Suppressor macrophage treated with lipopolysaccharide for 1 hour (primary cell): ENCODE measurements at regions not wholly inside any gene's neighbourhood (a gene's known extent, or its start where the extent isn't known, plus 50 kb on each side); places are given as distances from the start of the nearest gene placed in this dataset.
"Not testable (repeated sequence)": the region's sequence is repeated elsewhere in the genome, so short reads cannot be mapped to it uniquely, and the experiment has no call there.

ENCODE experiments used
- DNase-seq, 3 donors: peaks; one replicate each; pipeline ENCODE4 v3.0.0-alpha.2; 2020 to 2022

GRCh38 chr21:28334407-28334806 lies 658.3 kb downstream of the LTN1 start:
- no peak for DNase-seq

DNA sequence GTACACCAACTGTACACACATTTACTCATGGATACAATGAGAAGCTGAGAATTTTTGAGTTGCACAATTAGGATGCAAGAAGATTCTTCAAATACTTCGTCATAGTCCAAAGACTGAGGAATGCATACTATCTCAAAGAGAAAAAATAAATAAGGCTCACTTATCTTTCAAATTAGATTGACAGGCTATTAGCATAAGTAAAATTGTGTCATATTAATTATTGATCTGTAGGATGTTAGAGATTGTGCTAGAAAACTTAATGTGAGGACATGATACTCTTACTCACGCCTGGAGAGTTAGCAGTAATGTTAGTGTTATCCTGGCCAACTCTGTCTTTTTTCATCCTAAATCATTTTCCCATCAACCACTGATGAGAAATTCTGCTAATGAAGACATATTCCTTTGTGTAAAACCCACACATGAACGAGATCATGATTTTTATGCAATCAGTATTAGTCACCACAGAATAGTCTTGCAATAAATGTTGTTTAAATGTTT lies 659.0 kb downstream of the LTN1 start:
- peak in 2 of 3 donors; percentile 51 to 61 for DNase-seq

GRCh38 chr21:28332796-28333195 lies 659.9 kb downstream of the LTN1 start:
- DNase-seq, result no peak

DNA sequence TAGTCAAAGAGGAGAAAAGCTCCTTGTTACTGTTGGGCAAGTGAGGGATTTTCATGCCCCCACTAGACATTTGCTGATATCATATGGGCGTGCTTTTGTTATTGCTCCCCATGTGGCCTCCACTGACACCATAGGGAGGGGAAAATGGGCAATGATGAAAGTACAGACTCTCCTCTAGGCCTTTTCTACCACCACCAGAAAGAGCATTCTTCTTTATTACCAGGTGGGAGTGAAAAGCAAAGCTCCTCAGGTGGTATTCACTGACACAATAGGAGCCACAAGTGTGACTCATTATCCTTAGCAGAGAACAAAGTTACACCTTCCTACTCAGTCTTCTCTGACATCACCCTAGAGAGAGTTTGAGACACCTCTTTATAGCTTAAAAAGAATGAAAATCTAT lies 667.1 kb downstream of the LTN1 start:
- no peak for DNase-seq

DNA sequence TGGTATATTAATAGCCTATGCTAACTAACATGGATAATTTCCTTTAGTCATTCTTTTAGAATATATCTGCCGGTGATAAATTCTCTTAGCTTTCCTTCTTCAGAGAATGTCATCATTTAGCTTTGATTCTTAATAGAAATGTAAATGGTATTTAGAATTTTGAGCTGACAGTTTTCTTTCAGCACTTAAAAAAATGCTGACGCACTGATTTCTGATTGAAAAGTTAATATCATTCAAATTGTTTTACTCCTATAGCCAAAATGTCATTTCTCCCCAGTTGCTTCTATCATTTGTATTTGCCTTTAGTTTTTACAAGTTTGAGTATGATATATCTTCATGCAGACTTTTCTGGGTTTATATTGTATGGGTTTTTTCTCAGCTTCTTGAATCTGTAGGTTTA lies 668.0 kb downstream of the LTN1 start:
- no peak for DNase-seq

DNA sequence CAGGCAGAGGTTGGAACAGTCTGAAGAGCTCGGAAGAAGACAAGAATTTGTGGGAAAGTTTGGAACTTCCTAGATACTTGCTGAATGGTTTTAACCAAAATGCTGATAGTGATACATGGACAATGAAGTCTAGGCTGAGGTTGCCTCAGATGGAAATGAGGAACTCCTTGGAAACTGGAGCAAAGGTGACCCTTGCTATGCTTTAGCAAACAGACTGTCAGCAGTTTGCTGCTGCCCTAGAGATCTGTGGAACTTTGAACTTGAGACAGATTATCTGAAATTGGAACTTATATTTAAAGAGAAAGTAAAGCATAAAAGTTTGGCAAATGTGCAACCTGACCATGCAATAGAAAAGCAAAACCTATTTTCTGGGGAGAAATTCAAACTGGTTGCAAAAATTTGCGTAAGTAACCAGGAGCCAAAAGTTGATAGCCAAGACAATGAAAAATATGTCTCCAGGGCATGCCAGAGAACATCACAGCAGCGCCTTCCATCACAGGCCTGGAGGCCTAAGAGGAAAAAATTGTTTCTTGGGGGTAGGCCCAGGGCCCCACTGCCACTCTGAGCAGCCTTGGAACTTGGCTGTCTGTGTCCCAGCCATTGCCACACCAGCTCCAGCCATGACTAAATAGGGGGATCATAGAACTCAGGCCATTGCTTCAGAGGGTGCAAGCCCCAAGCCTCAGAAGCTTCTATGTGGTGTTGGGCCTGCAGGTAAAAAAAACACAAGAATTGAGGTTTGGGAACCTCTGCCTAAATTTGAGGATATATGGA lies 675.3 kb downstream of the LTN1 start:
- peak; percentile 4 to 17 (median 14) for DNase-seq

DNA sequence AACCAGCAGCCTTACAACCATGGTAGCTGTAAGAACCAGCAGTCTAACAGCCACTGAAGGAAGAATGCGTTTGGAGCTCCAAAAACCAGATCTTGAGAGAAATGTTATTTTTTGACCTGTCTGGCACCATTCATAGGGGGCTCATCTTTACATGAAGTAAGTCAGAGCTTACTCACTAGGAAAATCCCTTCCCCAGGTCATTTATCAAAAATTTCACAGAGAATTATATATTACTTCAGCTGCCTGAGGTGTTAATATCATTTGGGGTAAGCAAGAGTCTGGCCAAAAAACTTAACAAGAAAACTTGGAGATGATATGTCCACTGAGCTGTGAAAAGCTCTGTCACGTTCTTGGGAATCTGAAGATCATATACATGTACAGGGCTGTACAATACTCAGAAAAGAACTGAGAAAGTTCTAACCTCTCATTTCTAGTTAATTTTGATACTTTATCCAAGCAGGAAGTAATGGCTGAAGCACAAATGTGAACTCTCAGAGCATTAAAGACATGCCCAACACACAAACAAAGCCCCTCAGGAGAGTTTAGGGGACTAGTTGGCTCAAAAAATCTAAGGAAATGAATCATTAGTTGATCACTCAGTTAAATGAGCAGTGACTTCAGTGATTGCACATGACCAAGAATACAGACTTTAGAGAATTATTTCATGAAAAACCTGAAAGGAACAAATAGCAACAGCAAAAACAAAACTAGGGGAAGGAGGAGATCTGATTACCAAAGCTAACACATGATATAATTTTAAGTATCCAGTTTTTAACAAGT lies 681.1 kb downstream of the LTN1 start:
- DNase-seq, result no peak

DNA sequence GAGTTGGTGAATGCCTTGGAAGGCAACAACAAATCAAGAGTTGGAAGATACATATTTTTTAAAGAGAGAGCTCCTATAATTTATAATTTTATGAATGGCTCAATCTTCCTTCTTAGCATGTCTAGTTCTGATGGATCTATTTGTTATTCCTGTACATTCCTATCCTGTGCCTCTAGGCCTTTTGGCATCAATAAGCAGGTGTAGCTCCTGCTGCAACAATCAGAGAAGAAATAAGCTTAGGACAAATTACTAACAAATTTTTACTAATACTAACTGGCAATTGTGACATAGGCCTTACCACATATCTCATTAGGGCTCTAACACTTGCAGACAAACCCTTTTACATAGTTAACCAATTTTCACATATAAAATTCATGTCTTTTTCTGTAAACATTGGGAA lies 682.0 kb downstream of the LTN1 start:
- DNase-seq, result no peak

- no peak for DNase-seq
These were observed 682.4 kb downstream of the LTN1 start for GRCh38 chr21:28310171-28310685.

DNA sequence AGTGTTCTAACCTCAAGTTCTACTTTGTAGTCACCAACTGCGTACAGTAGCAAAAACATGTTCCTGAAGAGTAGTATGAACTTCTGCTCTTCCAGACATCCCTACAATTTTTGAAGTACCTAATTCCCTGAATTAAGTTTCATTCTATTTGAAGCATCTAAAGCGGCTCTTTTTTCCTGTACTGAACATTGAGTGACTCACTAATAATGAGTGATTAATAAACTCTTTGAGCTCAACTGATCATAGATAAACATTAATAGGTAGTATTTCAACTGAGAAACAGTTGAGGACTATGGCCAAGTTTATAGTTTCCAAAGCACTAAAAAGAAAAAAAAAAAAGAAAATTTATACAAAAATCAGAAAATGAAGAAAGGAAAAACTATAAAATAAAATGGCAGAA lies 683.1 kb downstream of the LTN1 start:
- DNase-seq, result no peak

GRCh38 chr21:28308516-28308915 lies 684.2 kb downstream of the LTN1 start:
- no peak for DNase-seq

- no peak for DNase-seq
These were observed 692.7 kb downstream of the LTN1 start for GRCh38 chr21:28299946-28300345.

DNA sequence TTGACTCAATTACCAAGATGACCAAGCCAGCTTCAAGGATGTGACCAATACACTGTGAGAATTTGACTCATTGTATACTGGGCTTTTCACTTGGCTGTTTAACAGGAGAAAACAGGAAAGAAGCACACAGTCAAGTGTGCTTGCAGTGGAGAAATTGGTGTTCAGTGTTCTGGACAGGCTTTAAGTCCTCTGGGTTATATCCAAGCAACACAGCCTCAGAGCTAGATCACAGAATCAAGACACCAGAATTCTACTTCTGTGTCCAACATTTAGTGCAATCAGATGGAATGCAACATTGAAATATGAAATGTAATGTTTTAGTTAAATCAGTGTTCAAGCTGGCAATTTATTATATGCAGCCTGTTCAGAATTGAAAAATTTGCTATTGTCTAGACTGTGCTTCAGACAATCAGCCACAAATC lies 694.4 kb downstream of the LTN1 start:
- DNase-seq, result no peak

DNA sequence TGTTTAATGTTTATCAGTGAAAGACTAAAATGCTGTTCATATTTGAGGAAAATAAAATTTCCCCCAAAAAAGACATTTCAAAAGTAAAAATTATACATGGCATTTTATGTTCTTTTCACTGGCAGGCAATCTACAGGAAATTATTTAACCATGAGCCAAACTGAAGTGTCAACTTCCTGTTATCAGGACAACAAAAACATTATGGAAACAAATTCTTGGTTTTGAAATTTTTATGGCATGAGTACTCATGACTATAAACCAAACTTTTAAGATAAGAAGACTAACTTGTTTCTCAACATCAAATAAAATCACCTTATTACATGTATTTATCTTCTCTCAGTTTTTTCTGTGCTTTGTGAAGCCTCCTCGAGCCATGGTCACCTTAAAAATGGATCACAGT lies 698.6 kb downstream of the LTN1 start:
- DNase-seq, result no peak

DNA sequence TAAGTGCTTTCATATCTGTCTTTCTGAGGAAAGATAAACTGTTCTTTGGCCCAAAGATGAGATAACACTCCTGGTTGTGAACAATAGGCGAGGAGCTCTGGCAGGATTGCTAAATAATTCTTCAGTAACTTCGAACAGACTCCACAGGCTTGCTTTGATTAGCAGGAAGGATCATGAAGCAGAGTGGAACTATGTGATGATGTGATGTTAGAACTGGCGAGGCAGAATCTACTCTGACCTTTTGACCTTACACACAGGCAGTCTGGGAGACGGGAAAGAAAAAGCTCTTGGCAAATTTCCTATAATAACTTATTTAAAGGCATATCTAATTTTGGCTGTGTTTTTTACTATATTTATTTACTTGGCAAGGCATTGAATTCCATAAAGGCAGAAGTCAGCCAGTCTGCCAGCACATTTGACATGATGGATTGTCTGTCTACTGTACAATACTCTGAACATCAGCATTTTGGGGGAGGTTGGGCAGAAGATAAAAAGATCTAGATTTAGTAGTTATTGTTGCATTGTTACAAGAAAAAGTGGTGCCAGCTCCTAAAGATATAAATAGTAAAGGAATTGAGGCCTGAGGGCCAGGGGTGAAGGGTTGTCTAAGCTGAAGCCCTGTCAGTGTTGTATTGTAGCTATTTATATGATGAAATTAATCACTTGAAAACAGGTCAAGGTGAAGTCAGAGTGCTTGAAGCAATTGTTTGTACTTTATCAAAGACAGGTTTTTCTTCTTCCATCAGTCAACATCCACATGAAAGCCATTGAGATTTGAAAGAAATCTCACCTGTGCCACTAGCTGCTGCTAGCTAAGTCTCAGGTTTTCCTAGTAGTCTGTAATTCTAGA lies 708.8 kb downstream of the LTN1 start:
- no peak for DNase-seq

DNA sequence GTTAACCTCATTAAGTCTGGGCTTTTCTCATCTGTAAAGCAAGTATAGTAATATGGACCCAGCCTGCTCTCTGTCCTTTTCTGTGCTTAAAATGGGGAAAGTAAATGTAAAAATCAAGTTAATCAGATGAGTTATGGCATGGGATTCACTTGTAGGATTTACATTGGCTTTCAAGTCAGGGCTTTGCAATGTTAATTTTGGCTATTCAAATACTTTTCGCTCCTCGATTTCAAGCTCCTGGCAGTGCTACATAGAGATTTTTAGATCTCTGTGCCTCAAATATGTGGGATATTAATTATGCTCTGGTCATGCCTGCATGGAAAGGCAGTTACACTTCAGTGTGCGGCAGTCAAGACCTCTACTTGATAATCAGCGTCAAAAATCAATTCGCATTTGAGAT lies 709.8 kb downstream of the LTN1 start:
- no peak for DNase-seq

DNA sequence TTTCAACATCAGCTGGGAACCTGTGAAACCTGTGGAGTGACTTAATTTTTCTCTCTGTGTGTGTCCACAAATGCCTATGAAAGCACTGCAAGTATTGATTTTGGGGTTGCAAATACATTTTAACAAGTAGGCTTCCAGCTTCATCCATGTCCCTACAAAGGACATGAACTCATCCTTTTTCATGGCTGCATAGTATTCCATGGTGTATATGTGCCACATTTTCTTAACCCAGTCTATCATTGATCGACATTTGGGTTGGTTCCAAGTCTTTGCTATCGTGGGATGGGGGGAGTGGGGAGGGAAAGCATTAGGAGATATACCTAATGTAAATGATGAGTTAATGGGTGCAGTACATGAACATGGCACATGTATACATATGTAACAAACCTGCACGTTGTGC lies 711.3 kb downstream of the LTN1 start:
- not testable (repeated sequence) for DNase-seq

DNA sequence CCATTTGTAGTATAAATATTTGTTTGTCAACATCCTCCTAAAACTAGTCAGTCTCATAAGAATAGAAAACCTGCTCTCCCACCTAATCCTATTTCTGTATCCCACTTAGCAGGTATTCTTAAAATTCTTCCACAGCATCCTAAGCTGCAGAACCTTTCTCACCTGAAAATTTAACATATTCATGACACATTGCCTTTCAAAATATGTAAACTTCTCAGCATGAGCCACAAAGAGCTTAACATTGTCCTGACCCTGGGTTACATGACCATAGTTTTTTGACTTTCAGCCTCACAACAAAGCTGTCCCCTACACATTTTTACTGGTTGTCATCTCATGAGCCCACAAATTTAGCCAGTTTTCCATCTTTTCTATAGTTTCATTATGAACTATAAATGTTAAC lies 712.1 kb downstream of the LTN1 start:
- DNase-seq, result no peak

DNA sequence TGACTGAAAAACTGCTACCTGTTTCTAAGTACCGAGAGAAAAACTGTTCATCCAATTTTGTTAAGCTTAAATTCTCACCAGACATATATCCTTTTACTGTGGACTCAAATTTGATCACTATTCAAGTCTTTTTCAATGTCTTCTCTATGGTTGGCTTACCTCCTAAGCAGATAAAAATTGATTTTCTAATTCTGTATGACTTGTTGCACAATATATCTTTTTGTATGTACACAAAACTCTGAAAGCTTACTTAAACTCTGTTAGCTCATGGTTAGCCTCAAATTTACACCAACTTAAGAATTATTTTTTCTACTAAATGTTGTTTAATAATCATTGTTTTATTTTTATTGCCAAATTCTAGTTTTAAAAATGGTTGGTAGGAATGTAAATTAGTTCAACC lies 715.4 kb downstream of the LTN1 start:
- DNase-seq, result no peak

DNA sequence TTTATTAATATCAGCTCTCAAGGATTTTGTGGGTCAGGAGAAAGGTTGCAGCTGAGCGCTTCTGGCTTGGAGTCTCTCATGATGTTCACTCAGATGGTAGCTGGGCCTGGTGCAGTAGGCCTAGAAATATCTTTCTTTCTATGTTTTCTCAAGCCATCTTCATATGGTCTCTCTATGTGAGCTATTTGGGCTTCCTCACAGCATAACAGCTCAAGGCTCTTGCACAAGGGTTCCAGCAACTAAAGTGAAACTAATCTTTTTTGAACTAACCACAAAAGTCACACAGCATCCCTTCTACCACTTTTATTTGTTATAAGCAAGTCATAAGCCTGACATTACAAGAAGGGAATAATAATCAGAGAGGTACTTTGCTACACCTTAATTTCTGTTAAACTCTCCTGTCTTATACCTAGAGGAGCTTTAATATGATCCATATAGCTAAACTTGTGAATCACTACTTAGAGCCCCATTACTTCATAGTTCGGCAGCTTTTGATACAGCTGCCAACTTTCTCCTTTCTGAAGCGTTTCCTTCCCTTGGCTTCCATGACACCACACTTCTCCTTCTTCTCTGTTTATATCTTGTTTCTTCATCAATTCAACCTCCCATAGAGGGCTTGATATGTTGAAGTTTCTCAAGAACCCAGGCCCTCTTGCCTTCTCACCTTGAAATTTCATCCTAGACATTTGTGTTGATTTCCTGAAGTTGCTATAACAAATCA lies 720.2 kb downstream of the LTN1 start:
- no peak for DNase-seq

- no peak for DNase-seq
These were observed 723.5 kb downstream of the LTN1 start for GRCh38 chr21:28269173-28269572.

DNA sequence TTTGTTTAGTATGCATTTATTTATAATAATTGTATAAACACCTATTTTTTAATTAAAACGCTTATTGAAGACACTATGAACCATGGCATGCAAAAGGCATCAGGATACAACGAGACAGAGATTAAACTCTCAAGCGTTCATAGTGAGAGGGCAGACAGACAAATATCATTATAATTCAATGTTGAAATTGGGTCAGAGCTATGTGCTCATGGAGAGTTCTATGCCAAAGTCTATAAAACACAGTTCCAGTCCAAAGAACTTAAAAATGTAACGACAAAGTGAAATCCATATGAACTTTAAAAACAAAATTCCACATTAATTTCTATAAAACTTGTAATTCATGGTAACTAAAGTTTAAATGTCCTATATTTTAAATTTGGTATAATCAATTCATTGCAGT lies 724.0 kb downstream of the LTN1 start:
- no peak for DNase-seq
